Activated CD4-positive, alpha-beta memory T cell treated with anti-CD3 and anti-CD28 coated beads, Interleukin-2, amount 10 ng/mL, durations not matched to agents 7 days and 5 days (primary cell): ENCODE measurements at regions not wholly inside any gene's neighbourhood (a gene's known extent, or its start where the extent isn't known, plus 50 kb on each side); places are given as distances from the start of the nearest gene placed in this dataset.
A peak's percentile ranks its signal among the peaks of the same experiment; 100 is the strongest.
"Not testable (repeated sequence)": the region's sequence is repeated elsewhere in the genome, so short reads cannot be mapped to it uniquely, and the experiment has no call there.

Experiments
- CTCF ChIA-PET: fragments of 350-600 bp; sonication (Branson Sonifier 250); formaldehyde crosslinking; loops from one replicate; lab custom pipeline; 2021; ENCODE audit warnings: antibody characterized with exemption, inconsistent platforms; lab: Charles Lee
- POLR2A ChIA-PET: fragments of 350-600 bp; sonication (Branson Sonifier 250); formaldehyde crosslinking; loops from one replicate; lab custom pipeline; 2021; ENCODE audit warnings: antibody characterized with exemption; lab: Charles Lee
- DNase-seq: peaks from one replicate; pipeline ENCODE4 v3.0.0-alpha.2; 2020
- H3K27ac Mint-ChIP-seq: one replicate; pipeline ENCODE4 v1.8.0; 2021; ENCODE audit warnings: mild to moderate bottlenecking, mixed read lengths
- H3K27me3 Mint-ChIP-seq: one replicate; pipeline ENCODE4 v1.8.0; 2021; ENCODE audit warnings: mixed read lengths
- H3K36me3 Mint-ChIP-seq: one replicate; pipeline ENCODE4 v1.8.0; 2021; ENCODE audit warnings: low read depth, mixed read lengths
- H3K4me1 Mint-ChIP-seq: one replicate; pipeline ENCODE4 v1.8.0; 2021; ENCODE audit warnings: mixed read lengths
- H3K4me3 Mint-ChIP-seq: one replicate; pipeline ENCODE4 v1.8.0; 2021; ENCODE audit warnings: mild to moderate bottlenecking, mixed read lengths
- H3K9me3 Mint-ChIP-seq: one replicate; pipeline ENCODE4 v1.8.0; 2021; ENCODE audit warnings: mixed read lengths

DNA sequence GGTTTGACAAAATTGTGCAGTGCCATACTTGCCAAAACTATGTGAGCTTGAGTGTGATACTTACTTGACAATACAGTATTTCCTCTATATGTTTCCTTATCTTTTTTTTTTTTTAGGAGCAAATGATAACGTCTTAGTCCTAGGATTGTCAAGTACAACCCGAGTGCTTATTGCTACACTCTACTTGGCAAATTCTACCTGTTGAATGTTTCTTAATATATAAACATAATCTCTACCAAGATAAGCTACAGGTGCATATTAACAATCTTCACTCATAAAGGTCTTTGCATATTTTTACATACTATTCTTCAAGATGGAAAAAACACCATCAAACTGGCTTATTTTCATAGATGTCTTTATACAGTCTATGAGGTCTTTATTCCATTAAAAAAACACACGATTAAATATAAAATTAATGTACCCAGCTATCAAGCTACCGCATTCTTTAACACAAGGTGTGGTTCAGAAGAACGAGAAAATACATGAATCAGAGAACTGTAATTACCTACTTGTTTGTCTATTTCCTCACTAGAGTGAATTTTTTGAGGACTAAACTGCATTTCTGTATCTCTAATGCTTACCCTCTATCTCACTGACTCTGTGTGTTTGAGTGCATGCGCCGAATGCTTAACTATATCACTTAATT, 76.1 kb upstream of the PDSS1 start:
- ChIA-PET POLR2A (no interaction called here), CTCF (no interaction called here)
- H3K27me3 Mint-ChIP-seq: peaks cover 48% of the 10 kb centered on the region

GRCh38 chr10:26621889-26622711, 75.4 kb upstream of the PDSS1 start:
- Mint-ChIP-seq H3K9me3 (no peaks in the 10 kb centered on the region), H3K27me3 (peaks cover 52% of the 10 kb centered on the region), H3K4me1 (peaks cover 9% of the 10 kb centered on the region), H3K27ac (no peak overlapping the region), H3K4me3 (no peak overlapping the region), H3K36me3 (no peaks in the 10 kb centered on the region)
- CTCF ChIA-PET: no interaction called here
- POLR2A ChIA-PET: no interaction called here
- DNase-seq: peak; percentile 17

More for the DNA sequence above, 76.1 kb upstream of the PDSS1 start:
- no peak overlapping the region for H3K27ac Mint-ChIP-seq
- no peaks in the 10 kb centered on the region for H3K36me3 Mint-ChIP-seq
- no peak overlapping the region for H3K4me3 Mint-ChIP-seq
- DNase-seq: no peak
- H3K9me3 Mint-ChIP-seq: no peaks in the 10 kb centered on the region
- H3K4me1 Mint-ChIP-seq: peaks cover 9% of the 10 kb centered on the region

DNA sequence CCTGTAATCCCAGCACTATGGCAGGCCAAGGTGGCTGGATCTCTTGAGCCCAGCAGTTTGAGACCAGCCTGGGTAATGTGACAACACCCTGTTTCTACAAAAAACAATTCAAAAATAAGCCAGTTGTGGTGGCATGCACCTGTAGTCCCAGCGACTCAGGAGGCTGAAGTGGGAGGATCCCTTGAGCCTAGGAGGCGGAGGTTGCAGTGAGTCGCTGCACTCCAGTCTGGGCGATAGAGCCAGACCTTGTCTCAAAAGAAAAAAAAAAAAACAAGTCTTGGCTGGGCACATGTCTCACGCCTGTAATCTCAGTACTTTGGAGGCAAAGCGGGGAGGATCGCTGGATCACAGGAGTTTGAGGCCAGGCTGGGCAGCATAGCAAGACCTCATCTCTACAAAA, 74.6 kb upstream of the PDSS1 start:
- CTCF ChIA-PET: no interaction called here

GRCh38 chr10:26624006-26624405, 73.5 kb upstream of the PDSS1 start:
- ChIA-PET POLR2A (no interaction called here), CTCF (no interaction called here)
- H3K4me1 Mint-ChIP-seq: peaks cover 11% of the 10 kb centered on the region
- H3K27me3 Mint-ChIP-seq: peaks cover 55% of the 10 kb centered on the region
- H3K4me3 Mint-ChIP-seq: no peak overlapping the region
- no peaks in the 10 kb centered on the region for H3K36me3 Mint-ChIP-seq
- H3K27ac Mint-ChIP-seq: no peak overlapping the region
- no peak for DNase-seq
- H3K9me3 Mint-ChIP-seq: no peaks in the 10 kb centered on the region

More for the DNA sequence above, 74.6 kb upstream of the PDSS1 start:
- no peak overlapping the region for H3K27ac Mint-ChIP-seq
- no peak for DNase-seq
- POLR2A ChIA-PET: no interaction called here
- H3K9me3 Mint-ChIP-seq: no peaks in the 10 kb centered on the region
- peaks cover 9% of the 10 kb centered on the region for H3K4me1 Mint-ChIP-seq
- H3K36me3 Mint-ChIP-seq: no peaks in the 10 kb centered on the region
- peaks cover 55% of the 10 kb centered on the region for H3K27me3 Mint-ChIP-seq
- no peak overlapping the region for H3K4me3 Mint-ChIP-seq

- Mint-ChIP-seq H3K9me3 (no peaks in the 10 kb centered on the region), H3K27ac (no peak overlapping the region), H3K36me3 (no peaks in the 10 kb centered on the region), H3K4me3 (no peak overlapping the region), H3K27me3 (peaks cover 50% of the 10 kb centered on the region), H3K4me1 (peaks cover 11% of the 10 kb centered on the region)
- ChIA-PET CTCF (no interaction called here), POLR2A (no interaction called here)
- no peak for DNase-seq
Observed at GRCh38 chr10:26626066-26626465, 71.4 kb upstream of the PDSS1 start.

DNA sequence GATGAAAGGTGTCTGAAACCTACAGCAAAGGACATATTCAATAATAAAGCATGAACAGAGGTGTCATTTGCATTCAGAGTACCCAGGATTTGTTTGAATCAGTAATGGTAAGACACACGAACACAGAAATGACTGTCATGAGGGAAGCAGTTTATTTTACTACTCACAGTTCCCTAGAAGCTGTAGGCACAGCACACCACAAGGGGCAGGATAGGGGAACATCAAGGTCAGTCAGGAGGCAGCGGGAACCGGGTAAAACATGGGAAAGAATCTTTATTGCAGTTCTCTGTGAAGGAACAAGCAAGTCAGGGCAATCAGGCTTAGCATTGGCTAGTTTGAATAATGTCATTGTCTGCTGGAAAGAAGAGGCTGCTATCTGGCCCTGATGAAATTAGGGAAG, 70.2 kb upstream of the PDSS1 start:
- Mint-ChIP-seq H3K4me1 (peaks cover 5% of the 10 kb centered on the region), H3K27ac (no peak overlapping the region), H3K36me3 (no peaks in the 10 kb centered on the region), H3K27me3 (peaks cover 44% of the 10 kb centered on the region), H3K4me3 (no peak overlapping the region), H3K9me3 (no peaks in the 10 kb centered on the region)
- ChIA-PET CTCF (no interaction called here), POLR2A (no interaction called here)
- DNase-seq: no peak

- peaks cover 2% of the 10 kb centered on the region for H3K4me1 Mint-ChIP-seq
Observed at GRCh38 chr10:26628395-26628794, 69.1 kb upstream of the PDSS1 start.

GRCh38 chr10:26632171-26632570, 65.3 kb upstream of the PDSS1 start:
- H3K36me3 Mint-ChIP-seq, H3K4me1 Mint-ChIP-seq, POLR2A ChIA-PET, DNase-seq, H3K27ac Mint-ChIP-seq, CTCF ChIA-PET, H3K4me3 Mint-ChIP-seq, H3K9me3 Mint-ChIP-seq: not testable (repeated sequence)
- peaks cover 18% of the 10 kb centered on the region for H3K27me3 Mint-ChIP-seq

More at GRCh38 chr10:26628395-26628794, 69.1 kb upstream of the PDSS1 start:
- ChIA-PET CTCF (interaction anchor here (1.1 kb wide), 1 partner anchor 361 kb away, joined by 4 read pairs; no protein-coding TSS in a partner anchor), POLR2A (no interaction called here)
- H3K36me3 Mint-ChIP-seq: no peaks in the 10 kb centered on the region
- H3K4me3 Mint-ChIP-seq: no peak overlapping the region
- no peak for DNase-seq
- H3K27me3 Mint-ChIP-seq: peaks cover 39% of the 10 kb centered on the region
- no peak overlapping the region for H3K27ac Mint-ChIP-seq
- peaks cover 3% of the 10 kb centered on the region for H3K9me3 Mint-ChIP-seq

GRCh38 chr10:26634111-26634510, 63.4 kb upstream of the PDSS1 start:
- DNase-seq, H3K9me3 Mint-ChIP-seq, CTCF ChIA-PET, POLR2A ChIA-PET, H3K36me3 Mint-ChIP-seq, H3K27ac Mint-ChIP-seq, H3K4me1 Mint-ChIP-seq, H3K4me3 Mint-ChIP-seq: not testable (repeated sequence)
- peaks cover 15% of the 10 kb centered on the region for H3K27me3 Mint-ChIP-seq

DNA sequence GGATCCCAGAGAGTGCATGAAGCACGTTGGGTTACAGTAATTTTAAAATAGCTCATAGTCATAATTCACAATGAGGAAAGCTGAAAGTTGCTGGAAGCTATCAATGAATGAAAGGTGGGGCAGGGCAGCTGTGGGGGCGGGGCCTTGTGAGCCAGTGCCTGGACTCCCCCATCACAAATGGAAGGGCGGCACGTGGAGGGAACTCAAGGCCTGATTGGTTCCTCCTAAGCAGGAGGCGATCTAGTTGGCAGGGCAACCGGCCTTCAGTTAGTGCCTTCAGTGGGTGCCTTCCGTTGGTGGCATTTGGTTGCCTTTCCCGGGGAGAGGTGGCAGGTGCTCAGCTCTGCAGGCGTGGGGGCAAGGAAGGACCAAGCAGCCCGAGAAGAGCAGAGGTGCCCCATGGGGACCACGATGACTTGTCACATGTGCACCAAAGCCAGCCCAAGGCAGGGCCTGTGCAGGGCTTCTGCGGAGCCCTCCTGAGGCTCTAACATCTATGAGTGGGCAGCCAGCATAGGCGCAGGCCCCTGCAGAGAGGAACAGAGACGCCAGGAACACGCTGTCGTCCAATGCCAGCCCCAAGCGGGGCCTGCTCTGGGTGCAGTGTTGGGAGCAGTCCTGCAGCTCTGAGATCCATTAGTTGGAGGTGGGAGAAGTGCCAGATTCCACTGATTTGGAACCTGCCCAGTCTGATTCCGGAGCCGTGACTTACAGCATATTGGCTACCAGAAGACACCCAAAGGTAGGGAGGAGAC, 59.8 kb upstream of the PDSS1 start:
- Mint-ChIP-seq H3K36me3 (no peaks in the 10 kb centered on the region), H3K27ac (no peak overlapping the region), H3K4me1 (no peaks in the 10 kb centered on the region), H3K9me3 (peaks cover 3% of the 10 kb centered on the region), H3K4me3 (no peak overlapping the region), H3K27me3 (peaks cover 7% of the 10 kb centered on the region)
- no peak for DNase-seq
- ChIA-PET CTCF (no interaction called here), POLR2A (no interaction called here)

GRCh38 chr10:26640391-26640790, 57.1 kb upstream of the PDSS1 start:
- H3K27ac Mint-ChIP-seq: no peak overlapping the region
- POLR2A ChIA-PET: no interaction called here

GRCh38 chr10:26642896-26643653, 54.4 kb upstream of the PDSS1 start:
- Mint-ChIP-seq H3K36me3 (no peaks in the 10 kb centered on the region), H3K27ac (no peak overlapping the region), H3K27me3 (no peaks in the 10 kb centered on the region), H3K9me3 (no peaks in the 10 kb centered on the region), H3K4me1 (peaks cover 1% of the 10 kb centered on the region), H3K4me3 (no peak overlapping the region)
- ChIA-PET POLR2A (no interaction called here), CTCF (interaction anchor here (0.6 kb wide), 1 partner anchor 69 kb away, joined by 3 read pairs; no protein-coding TSS in a partner anchor)
- no peak for DNase-seq

More at GRCh38 chr10:26640391-26640790, 57.1 kb upstream of the PDSS1 start:
- peaks cover 5% of the 10 kb centered on the region for H3K27me3 Mint-ChIP-seq
- peaks cover 1% of the 10 kb centered on the region for H3K4me1 Mint-ChIP-seq
- no peaks in the 10 kb centered on the region for H3K9me3 Mint-ChIP-seq
- H3K4me3 Mint-ChIP-seq: no peak overlapping the region
- CTCF ChIA-PET: no interaction called here
- no peak for DNase-seq
- H3K36me3 Mint-ChIP-seq: no peaks in the 10 kb centered on the region
